22Rv1 (cell line): ENCODE measurements at regions not wholly inside any gene's neighbourhood (a gene's known extent, or its start where the extent isn't known, plus 50 kb on each side); places are given as distances from the start of the nearest gene placed in this dataset.

Experiments
- CTCF ChIP-seq: fragments of 450-650 bp; IDR thresholded peaks from 2 replicates; pipeline ENCODE4 v1.5.1; 2017; ENCODE audit warnings: mild to moderate bottlenecking
- ZFX ChIP-seq: fragments of 450-650 bp; IDR thresholded peaks from 2 replicates; pipeline ENCODE4 v1.6.1; 2017; ENCODE audit warnings: antibody characterized with exemption, borderline replicate concordance

- no peak for TF ChIP-seq CTCF
- TF ChIP-seq ZFX, result no peak
Measured at GRCh38 chr2:103402336-103402735, 640.5 kb downstream of the TMEM182 start.
